GM18909 (cell line): ENCODE measurements at regions not wholly inside any gene's neighbourhood (a gene's known extent, or its start where the extent isn't known, plus 50 kb on each side); places are given as distances from the start of the nearest gene placed in this dataset.
"Not testable (repeated sequence)": the region's sequence is repeated elsewhere in the genome, so short reads cannot be mapped to it uniquely, and the experiment has no call there.

ENCODE experiments used
- ATAC-seq: cut with Tn5 transposase; IDR thresholded peaks from one replicate; pipeline ENCODE4 v1.9.1; 2021; ENCODE audit warnings: mild to moderate bottlenecking; ENCODE audit not compliant: unreplicated experiment, poor library complexity

- ATAC-seq: no peak
Measured at GRCh38 chr5:71899865-71900342, 180.8 kb downstream of the CARTPT start.

DNA sequence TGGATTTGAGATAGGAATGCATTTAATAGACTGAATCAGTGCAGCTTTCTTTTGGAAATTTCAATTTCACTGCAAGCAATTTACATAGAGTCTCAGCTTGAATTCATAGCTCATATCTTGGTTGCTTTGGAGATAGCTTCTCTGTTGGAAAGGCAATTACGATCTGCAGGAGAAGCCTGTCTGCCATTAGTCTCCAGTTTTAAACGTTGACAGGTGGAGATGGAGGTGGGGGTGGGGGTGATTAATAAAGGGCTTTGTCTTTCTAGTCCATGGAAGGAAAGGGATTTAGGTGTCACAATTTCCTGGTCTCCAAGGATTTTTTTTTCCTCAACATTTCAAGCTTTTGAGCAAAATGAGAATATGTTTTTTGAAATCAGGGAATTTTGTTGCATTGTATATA is 184.7 kb downstream of the CARTPT start:
- no peak for ATAC-seq

GRCh38 chr5:71904852-71905251 is 185.8 kb downstream of the CARTPT start:
- no peak for ATAC-seq

DNA sequence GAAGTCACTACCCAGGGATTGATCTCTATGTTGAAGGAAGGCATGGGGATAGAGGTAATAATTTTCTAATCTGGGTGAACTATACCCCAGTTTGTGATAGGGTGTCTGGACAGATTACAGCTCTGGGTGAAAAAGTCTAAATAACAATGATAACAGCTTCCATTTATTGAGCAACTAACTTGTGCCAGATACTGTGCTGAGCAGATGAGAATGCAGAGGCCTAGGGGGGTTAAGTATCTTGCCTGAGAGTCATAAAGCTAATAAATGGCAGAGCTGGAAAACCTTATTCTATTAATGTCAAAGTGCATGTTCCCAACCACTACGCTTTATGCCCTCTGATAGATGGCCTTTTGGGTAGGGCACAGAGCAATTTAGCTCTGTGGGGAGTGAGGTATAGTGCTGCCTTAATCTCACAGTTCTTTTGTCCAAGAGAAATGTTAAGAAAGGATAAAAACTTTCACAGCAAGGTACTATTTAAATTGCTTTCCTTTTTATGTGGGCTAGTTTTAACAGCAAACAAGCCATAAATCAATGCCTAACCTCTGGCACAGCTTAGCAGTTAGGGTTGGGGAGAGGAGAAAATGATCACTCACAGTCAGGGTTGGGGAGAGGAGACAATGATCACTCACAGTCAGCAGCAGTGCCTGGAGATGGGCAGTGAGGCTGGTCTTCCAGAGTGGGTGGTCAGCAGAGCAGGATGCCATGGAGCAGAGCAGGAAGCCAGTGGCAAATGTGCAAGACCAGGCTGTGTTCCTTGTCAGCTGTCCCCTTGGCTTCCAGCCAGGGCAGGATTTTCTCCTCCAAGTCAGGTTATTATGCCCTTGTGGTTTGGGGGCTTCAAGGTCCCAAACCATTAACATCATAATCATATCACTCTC is 187.0 kb downstream of the CARTPT start:
- ATAC-seq: no peak

- no peak for ATAC-seq
Measured at GRCh38 chr5:71907001-71907588, 188.0 kb downstream of the CARTPT start.

GRCh38 chr5:71907608-71908145 is 188.6 kb downstream of the CARTPT start:
- no peak for ATAC-seq

GRCh38 chr5:71910741-71911140 is 191.7 kb downstream of the CARTPT start:
- ATAC-seq: no peak

- no peak for ATAC-seq
Measured at GRCh38 chr5:71912021-71912420, 192.9 kb downstream of the CARTPT start.

DNA sequence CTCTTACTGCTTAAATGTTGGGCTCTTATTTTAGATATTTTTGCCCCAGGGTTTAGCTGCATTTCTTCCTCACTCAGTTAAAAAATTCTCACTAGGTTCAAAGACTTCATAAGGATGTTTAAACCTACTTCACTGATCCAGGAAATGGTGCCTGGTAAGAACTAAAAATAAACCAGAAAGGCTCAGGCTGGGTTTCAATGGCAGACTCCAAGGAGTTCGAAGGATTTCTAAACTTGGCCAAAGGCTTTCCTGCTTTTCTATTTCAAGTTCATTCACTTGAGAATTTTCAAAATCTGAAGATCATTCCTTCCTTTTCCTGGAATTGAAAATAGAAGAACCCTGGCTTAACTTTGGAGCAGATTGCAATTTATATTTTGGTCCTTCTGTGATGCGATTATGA is 193.0 kb upstream of the MAP1B start:
- ATAC-seq: no peak

- ATAC-seq: no peak
Measured at GRCh38 chr5:71922584-71923106, 184.6 kb upstream of the MAP1B start.

GRCh38 chr5:71923755-71924154 is 183.5 kb upstream of the MAP1B start:
- ATAC-seq: no peak

DNA sequence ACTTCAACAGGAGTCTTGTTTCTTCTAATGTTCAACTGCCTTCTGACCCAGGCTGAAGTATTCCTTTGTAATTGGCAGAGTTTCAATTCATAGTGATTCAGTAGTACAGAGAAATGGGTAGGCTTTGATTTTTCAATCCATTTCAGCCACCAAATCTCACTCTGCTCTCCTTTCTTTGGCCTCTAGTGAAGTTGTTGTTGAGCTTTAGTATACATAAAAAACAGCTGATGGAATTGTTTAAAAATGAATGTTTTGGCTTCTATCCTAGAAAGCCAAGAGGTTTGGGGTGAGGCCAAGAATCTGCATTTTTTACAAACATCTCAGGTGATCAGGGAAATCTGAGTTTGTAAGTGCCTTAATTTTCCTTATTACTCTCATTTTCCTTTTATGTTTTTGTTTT is 182.9 kb upstream of the MAP1B start:
- ATAC-seq: no peak

DNA sequence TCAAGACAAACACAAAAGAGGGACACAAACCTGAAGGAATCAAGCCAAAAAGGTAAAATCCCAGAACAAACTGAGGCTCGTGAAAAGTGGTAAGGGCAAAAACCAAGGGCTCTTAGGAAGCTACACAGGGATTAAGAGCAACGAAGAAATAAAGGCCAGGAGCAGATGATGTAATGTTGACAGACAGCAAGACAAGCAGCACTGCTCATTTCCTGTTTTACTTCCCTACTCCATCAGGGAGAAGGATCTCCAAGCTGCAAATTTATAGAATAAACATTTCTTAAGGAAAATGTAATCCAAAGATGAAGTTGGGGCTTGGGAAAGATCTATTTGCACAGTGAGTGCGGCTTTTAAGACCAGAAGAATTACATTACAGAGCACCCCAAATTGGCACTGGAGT is 182.3 kb upstream of the MAP1B start:
- ATAC-seq: no peak

DNA sequence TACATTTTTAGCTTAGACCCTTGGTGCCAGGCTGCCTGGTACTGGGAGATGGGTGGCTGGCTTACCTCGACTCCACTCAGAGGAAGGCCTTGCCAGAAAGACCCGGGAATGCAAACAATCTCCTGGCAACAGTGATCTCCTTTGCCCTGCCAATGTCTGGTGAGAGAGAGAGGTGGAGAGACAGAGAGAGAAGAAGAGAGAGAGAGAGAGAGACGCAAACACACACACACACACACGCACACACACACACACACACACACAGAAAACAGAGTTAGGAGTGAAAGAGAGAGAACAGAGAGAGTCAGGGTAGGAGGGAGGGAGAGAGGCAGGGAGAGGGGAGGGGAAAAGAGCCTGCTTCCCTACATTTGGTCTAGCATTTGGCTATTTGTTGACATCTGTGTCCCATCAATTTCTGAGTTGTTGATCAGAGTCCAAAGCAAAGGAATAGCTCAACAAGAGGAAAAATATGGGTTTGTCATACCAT is 181.6 kb upstream of the MAP1B start:
- no peak for ATAC-seq

DNA sequence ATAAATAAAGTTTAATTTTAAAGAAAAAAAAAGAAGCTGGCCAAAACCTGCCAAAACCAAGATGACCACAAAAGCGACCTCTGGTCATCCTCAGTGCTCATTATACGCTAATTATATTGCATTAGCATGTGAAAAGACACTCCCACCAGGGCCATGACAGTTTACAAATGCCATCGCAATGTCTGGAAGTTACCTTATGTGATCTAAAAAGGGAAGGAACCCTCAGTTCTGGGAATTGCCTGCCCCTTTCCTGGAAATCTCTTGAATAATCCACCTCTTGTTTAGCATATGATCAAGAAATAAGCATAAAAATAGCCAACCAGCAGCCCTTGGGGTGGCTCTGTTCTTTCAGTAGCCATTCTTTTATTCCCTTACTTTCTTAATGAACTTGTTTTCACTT is 178.3 kb upstream of the MAP1B start:
- no peak for ATAC-seq

DNA sequence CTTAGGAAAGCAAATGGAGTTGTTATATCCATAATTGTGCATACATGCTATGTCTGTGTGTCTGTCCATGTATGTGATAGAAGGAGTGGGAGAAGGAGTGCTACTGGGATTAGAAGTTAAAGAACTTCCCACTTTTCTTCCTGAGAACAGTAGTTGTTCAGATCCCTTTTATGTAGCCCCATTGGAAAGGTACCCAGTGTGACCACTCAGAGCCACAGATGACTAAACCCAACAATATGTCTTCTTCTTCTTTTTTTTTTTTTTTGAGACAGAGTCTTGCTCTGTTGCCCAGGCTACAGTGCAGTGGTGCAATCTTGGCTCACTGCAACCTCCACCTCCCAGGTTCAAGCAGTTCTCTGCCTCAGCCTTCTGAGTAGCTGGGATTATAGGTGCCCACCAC is 176.7 kb upstream of the MAP1B start:
- not testable (repeated sequence) for ATAC-seq

DNA sequence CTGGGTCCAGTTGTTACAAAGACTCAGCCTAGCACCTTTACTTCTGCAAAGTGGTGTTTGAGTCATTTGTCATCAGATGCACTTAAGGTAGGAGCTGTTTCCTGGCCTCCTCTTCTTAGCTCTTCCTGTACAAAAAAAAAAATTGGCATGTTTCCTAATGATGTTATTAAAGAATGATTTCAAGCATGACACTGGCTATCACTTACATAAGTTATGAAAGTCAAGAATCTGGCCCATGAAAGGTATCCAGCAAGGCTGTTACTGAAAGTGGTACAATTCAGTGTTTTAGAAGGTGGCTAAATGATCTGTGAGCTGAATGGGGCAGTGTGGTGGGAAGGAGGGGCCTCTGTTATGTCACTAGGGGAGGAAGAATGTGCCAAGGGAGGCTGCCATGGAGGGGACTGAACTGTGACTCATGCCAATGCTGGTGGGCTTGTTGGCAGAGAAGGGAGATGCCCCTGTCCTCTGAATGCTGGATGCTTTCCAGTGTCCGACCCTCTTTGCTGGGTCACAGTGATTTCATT is 175.1 kb upstream of the MAP1B start:
- ATAC-seq: no peak

DNA sequence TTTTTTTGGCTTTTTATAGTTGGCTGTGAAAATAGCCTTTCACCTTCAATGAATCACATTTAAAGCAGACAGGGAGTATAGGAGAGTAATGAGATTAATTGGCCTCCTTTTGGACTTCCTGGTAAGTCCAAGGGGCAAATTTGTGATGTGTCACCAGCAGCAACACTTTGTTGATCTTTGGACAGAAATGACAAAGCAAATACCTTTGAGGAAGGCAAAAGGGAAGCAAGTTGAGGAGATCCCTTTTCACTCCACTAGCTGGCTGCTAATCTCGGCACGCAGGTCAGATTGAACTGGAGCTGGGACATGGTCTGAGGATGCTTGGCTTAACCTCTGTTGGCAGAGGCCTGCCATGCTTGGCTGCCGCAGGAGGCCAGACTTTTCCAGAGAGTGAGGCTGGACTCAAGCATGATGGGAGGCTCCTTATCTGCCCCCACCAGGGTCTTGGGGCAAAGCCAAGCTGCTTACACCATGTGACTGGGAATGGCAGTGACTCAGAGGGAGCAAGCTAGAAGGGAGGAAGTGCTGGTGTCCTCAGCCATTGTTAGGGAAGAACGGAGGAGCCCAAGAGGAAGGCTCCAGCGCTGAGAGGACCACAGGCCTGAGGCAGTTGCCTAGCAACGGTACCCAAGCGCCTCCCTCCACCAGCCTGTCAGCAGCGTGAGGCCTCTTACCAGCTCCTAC is 174.5 kb upstream of the MAP1B start:
- no peak for ATAC-seq

DNA sequence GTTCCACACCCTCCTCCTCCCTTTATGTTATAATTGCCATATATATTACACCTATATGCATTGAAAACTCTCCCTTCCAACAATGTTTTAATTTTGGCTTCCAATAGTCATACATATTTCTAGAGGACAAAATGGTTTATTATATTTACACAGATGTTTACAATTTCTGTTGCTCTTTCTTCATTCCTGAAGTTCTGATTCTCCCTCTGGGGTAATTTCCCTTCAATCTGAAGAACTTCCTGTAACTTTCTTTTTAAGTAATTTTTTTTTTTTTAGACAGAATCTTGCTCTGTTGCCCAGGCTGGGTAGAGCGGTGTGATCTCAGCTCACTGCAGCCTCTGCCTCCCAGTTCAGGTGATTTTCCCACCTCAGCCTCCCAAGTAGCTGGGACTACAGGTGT is 173.0 kb upstream of the MAP1B start:
- ATAC-seq: no peak

DNA sequence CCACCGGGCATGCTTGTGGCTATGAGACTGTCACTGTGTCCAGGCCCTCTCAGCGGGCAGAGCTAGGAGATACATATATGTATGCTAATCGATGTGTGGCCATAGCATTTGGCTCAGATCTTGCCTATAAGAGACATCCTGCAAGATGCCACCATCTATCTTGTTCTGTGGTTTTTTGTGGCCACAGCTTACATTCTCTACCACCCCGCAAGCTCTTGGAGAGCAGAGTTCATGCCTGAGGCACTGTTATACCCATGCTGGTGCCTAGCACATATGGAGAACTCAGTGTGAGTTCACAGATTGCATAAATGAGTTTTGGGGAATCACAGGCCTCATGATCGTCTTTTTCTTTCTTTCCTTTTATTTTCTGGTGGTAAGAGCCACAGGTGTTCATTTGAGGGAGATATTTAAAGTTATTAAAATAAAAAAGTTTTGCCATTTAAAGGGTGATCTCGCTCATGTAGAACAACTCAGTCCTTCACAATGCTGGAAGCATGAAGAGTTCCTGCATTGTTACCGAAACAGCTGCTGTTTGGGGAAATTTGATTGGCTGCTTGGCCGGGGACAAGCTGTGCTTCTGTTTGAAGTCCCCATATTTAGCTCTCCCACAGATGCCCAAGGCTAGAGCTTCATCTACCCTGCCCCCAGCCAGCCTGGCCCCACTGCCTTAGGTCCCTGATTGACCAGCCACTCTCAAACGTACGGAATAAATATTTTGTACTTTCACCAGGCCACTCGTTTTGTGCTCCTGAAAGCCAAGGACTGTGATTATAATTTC is 169.2 kb upstream of the MAP1B start:
- ATAC-seq: no peak
